Heart left ventricle (tissue), 13 donors: ENCODE measurements at regions not wholly inside any gene's neighbourhood (a gene's known extent, or its start where the extent isn't known, plus 50 kb on each side); places are given as distances from the start of the nearest gene placed in this dataset.

Experiments used
- CTCF ChIP-seq, 12 donors: fragments of 200-600 bp; sonication (generic) in 4 of 12; IDR thresholded peaks; one replicate each; pipeline versions ENCODE4 v1.5.0 to v1.8.0; 2018 to 2022; ENCODE audit warnings: antibody characterized with exemption in 12 of 12, mild to moderate bottlenecking in 5 of 12
- POLR2A ChIP-seq, 2 donors: fragments of 450-650 bp; IDR thresholded peaks; one replicate each; pipeline ENCODE4 v1.6.1; 2017; ENCODE audit warnings: antibody characterized with exemption in 2 of 2, mild to moderate bottlenecking in 2 of 2, moderate library complexity in 2 of 2
- donor health status: ischemic (EF 13 %, LVEDD 7.1; RV severe dilation, severe dysfunction).
- donor health status: DM: no; HTN: yes; CAD: no.
- donor health status: DM: no; HTN: no; CAD: no.
- donor health status: ischemic (EF 25% LVEDD 6.9; RV normal size, moderate dysfunction).
- donor health status: ischemic (EF 25% LVEDD 5.7; RV mildly dilated, moderate dysfunction).
- donor health status: ischemic (EF 35%, LVEDD 5.7; RV mildly dilated, moderate dysfunction).
- donor health status: nonischemic (EF 11% LVEDD 7.7; RV severe dilation, severe dysfunction).
- donor health status: DM: yes; HTN: yes; CAD: no.
- donor health status: PGD.
- donor health status: ischemic (EF 29% LVEDD 5.4; RV normal size, mild dysfunction).
- donor health status: nonischemic (EF 23%, LVEDD 6.1; RV moderate dilation, normal function).

GRCh38 chr5:93892481-93892880, 151.1 kb upstream of the POU5F2 start:
- TF ChIP-seq CTCF (IDR thresholded peaks at IDR 0.05) (no peak), POLR2A (IDR thresholded peaks at IDR 0.05) (no peak)
